PC-3 (cell line): ENCODE measurements at regions not wholly inside any gene's neighbourhood (a gene's known extent, or its start where the extent isn't known, plus 50 kb on each side); places are given as distances from the start of the nearest gene placed in this dataset.

ENCODE experiments used
- ATAC-seq: fragments of 200-7000 bp; cut with Tn5 transposase; 2 replicates; pipeline ENCODE4 v1.9.1; 2020; ENCODE audit warnings: mild to moderate bottlenecking, moderate library complexity
- BruUV-seq: library from RNA; stranded (reverse); fragments of 400-500 nt; replicated peaks from 2 replicates; lab custom pipeline; 2021; lab: Mats Ljungman, UMichigan
- CTCF ChIA-PET: fragments of 300-600 bp; sonication (Branson Sonifier 250); formaldehyde crosslinking; loops from one replicate; lab custom pipeline; 2022; ENCODE audit warnings: antibody characterized with exemption; lab: Charles Lee
- POLR2A ChIA-PET: fragments of 300-600 bp; sonication (Branson Sonifier 250); formaldehyde crosslinking; loops from one replicate; lab custom pipeline; 2022; ENCODE audit warnings: antibody characterized with exemption; ENCODE audit not compliant: unreplicated experiment; lab: Charles Lee
- DNase-seq: peaks from one replicate; pipeline ENCODE4 v3.0.0-alpha.2; 2015
- H2AFZ ChIP-seq: fragments of 300-600 bp; sonication (generic); 2 replicates; pipeline ENCODE4 v1.6.0; 2016; ENCODE audit warnings: antibody characterized with exemption, low read length
- H3F3A ChIP-seq: fragments of 300-600 bp; sonication (generic); one replicate; pipeline ENCODE4 v1.6.0; 2017; ENCODE audit warnings: antibody characterized with exemption, low read length, control low read depth, mild to moderate bottlenecking; ENCODE audit not compliant: unreplicated experiment
- H3K27ac ChIP-seq: fragments of 300-600 bp; sonication (generic); 2 replicates; pipeline ENCODE4 v1.5.1; 2016; ENCODE audit warnings: mild to moderate bottlenecking, low read length
- H3K27me3 ChIP-seq: fragments of 300-600 bp; sonication (generic); 2 replicates; pipeline ENCODE4 v1.6.1; 2016; ENCODE audit warnings: low read length, mixed read lengths
- H3K36me3 ChIP-seq: fragments of 300-600 bp; sonication (generic); 2 replicates; pipeline ENCODE4 v1.6.1; 2016; ENCODE audit warnings: low read depth, mixed run types, low read length, mixed read lengths
- H3K4me1 ChIP-seq: fragments of 300-600 bp; sonication (generic); 2 replicates; pipeline ENCODE4 v1.5.1; 2016; ENCODE audit warnings: low read length; ENCODE audit not compliant: insufficient read depth
- H3K4me2 ChIP-seq: fragments of 300-600 bp; sonication (generic); 2 replicates; pipeline ENCODE4 v1.6.0; 2016; ENCODE audit warnings: low read length
- H3K4me3 ChIP-seq: fragments of 300-600 bp; sonication (generic); 2 replicates; pipeline ENCODE4 v1.5.1; 2016; ENCODE audit warnings: mild to moderate bottlenecking, low read length, mixed read lengths
- H3K79me2 ChIP-seq: fragments of 300-600 bp; sonication (generic); 2 replicates; pipeline ENCODE4 v1.6.1; 2017; ENCODE audit warnings: low read length, mixed read lengths
- H3K9ac ChIP-seq: fragments of 300-600 bp; sonication (generic); 2 replicates; pipeline ENCODE4 v1.6.0; 2016; ENCODE audit warnings: mild to moderate bottlenecking, low read length
- H3K9me2 ChIP-seq: fragments of 300-600 bp; sonication (generic); replicated peaks from 2 replicates; pipeline ENCODE4 v1.6.1; 2016; ENCODE audit warnings: mixed run types, low read length, mixed read lengths
- H3K9me3 ChIP-seq: fragments of 300-600 bp; sonication (generic); 2 replicates; pipeline ENCODE4 v1.6.1; 2016; ENCODE audit warnings: low read length, mixed read lengths
- H4K20me1 ChIP-seq: fragments of 300-600 bp; sonication (generic); 2 replicates; pipeline ENCODE4 v1.6.1; 2016; ENCODE audit warnings: low read length, mixed read lengths
- EZH2 ChIP-seq: fragments of 300-600 bp; sonication (generic); IDR thresholded peaks from one replicate; pipeline ENCODE4 v1.6.1; 2017; ENCODE audit warnings: antibody characterized with exemption, mild to moderate bottlenecking, low read length; ENCODE audit not compliant: unreplicated experiment
- EZH2phosphoT487 ChIP-seq: fragments of 300-600 bp; sonication (generic); IDR thresholded peaks from 2 replicates; pipeline ENCODE4 v1.6.1; 2018; ENCODE audit warnings: mild to moderate bottlenecking, antibody characterized with exemption, low read length, borderline replicate concordance
- intact Hi-C: fragments of 100-400 bp; cut with micrococcal nuclease; formaldehyde crosslinking; loops from 2 replicates; pipeline ENCODE4 v1.9.0; 2023
- TF ChIP-seq, protein P1 (sequence below): fragments of 300-600 bp; sonication (generic); conservative IDR thresholded peaks from 2 replicates; pipeline ENCODE4 v1.5.1; 2017; ENCODE audit warnings: antibody characterized with exemption, low read depth, mild to moderate bottlenecking, low read length

DNA sequence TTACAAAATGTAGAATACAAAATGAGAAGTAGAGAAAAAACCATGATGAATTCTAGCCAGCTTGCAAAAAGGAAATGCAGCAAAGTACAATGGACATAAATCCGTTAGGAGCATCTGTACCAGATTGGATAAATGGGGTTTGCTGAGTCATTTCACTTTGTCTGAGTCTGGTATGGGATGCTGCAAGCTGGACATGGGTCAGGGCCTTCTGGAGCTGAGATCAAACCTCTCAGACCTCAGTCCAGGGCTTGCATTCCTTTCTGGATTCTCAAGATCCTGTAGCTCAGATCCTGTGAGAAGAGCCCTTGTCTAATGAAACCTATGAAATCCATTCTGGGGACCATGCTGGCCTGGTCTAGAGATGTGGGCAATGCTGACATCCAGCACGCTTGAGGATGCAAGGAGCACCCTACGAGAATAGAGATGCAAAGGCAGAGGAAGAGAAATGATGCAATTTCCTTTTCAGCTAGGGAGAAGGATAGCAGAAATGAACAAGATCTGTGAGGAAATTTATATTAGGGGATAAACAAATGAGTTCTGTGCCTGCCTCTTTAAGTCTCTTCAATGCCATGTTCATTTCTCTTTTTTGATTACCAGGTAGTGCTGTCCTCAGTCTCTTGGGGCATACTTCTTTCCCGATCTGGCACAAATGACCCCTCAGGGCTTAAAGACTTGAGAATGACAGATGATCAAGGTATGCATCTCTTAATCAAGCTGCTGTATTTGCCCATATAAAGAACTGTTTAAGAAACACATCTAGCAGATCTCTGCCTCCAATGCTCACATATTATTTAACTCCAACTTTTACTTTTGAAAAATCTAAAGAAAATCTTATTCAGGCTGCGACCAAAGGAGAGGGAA, 230.4 kb downstream of the MEIS1 start:
- DNase-seq (no peak), ATAC-seq (no peak)
- Histone ChIP-seq H3K36me3 (no peaks in the 10 kb centered on the region), H3K4me2 (no peak overlapping the region), H2AFZ (no peak overlapping the region), H3K4me3 (no peak overlapping the region), H3K9ac (no peak overlapping the region), H3F3A (no peaks in the 10 kb centered on the region), H3K9me3 (no peaks in the 10 kb centered on the region), H4K20me1 (no peaks in the 10 kb centered on the region), H3K79me2 (no peaks in the 10 kb centered on the region), H3K4me1 (no peaks in the 10 kb centered on the region), H3K9me2 (no peaks in the 10 kb centered on the region), H3K27me3 (peaks cover 8% of the 10 kb centered on the region; the same call in 1 of the 2 replicates), H3K27ac (no peak overlapping the region)
- TF ChIP-seq EZH2phosphoT487 (no peak), EZH2 (no peak)
- TF ChIP-seq, protein P1, sequence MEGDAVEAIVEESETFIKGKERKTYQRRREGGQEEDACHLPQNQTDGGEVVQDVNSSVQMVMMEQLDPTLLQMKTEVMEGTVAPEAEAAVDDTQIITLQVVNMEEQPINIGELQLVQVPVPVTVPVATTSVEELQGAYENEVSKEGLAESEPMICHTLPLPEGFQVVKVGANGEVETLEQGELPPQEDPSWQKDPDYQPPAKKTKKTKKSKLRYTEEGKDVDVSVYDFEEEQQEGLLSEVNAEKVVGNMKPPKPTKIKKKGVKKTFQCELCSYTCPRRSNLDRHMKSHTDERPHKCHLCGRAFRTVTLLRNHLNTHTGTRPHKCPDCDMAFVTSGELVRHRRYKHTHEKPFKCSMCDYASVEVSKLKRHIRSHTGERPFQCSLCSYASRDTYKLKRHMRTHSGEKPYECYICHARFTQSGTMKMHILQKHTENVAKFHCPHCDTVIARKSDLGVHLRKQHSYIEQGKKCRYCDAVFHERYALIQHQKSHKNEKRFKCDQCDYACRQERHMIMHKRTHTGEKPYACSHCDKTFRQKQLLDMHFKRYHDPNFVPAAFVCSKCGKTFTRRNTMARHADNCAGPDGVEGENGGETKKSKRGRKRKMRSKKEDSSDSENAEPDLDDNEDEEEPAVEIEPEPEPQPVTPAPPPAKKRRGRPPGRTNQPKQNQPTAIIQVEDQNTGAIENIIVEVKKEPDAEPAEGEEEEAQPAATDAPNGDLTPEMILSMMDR: no peak
- POLR2A ChIA-PET: no interaction called here
- CTCF ChIA-PET: no interaction called here
- intact Hi-C loops: no loop called here
- no TSS peak for BruUV-seq

DNA sequence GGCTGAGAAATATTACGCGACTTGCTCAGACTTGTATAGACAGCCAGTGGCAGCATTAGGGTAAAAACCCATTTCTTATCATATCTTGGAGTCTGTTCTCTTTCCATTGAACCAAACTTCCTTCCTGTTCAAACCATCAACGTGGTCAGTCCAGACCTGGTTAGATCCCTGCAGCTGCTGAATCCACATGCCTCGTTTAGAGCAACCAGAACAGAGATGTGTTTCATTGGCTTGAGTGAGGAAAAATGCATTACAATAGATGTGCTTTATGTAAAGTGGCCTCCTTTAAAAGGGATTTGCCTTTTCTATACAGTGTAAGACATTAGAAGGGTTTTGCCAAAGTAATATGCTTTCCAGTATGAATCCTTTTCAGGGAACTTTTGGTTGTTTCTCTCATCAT, 232.4 kb downstream of the MEIS1 start:
- no peak for TF ChIP-seq EZH2
- TF ChIP-seq EZH2phosphoT487: no peak
- TF ChIP-seq, protein P1: no peak
- no peak for DNase-seq

DNA sequence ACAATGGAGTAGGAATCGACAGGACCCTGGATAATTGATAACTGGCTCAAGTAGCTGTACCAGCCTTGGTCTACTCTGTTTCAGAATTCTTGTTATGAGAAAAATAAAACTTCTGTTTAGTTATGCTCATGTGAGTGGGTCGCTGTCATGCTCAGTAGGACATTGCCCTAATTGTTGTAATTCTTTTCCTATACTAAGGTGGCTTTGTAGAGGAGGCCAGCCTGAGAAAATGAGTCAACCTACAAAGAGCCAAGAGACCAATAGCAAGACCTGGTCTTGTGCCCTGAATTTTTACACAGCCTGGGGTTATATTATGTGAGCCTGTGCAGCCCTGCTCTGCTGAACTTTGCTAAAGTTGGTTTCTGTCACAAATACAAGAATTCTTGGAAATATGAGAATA, 238.4 kb downstream of the MEIS1 start:
- ATAC-seq: no peak
- no peak overlapping the region for H3K9ac ChIP-seq

More for the DNA sequence above, 232.4 kb downstream of the MEIS1 start:
- H3K36me3 ChIP-seq: no peaks in the 10 kb centered on the region
- intact Hi-C loops: no loop called here
- POLR2A ChIA-PET: no interaction called here
- no peak overlapping the region for H3K27ac ChIP-seq
- CTCF ChIA-PET: no interaction called here
- no peaks in the 10 kb centered on the region for H3K9me2 ChIP-seq
- no peaks in the 10 kb centered on the region for H4K20me1 ChIP-seq
- no peak overlapping the region for H3K9ac ChIP-seq
- H3K4me3 ChIP-seq: no peak overlapping the region
- H2AFZ ChIP-seq: no peak overlapping the region
- no peaks in the 10 kb centered on the region for H3K4me1 ChIP-seq
- H3K79me2 ChIP-seq: no peaks in the 10 kb centered on the region
- H3K4me2 ChIP-seq: no peak overlapping the region
- no peaks in the 10 kb centered on the region for H3F3A ChIP-seq
- BruUV-seq: no TSS peak
- no peak for ATAC-seq
- H3K27me3 ChIP-seq: peaks cover 11% of the 10 kb centered on the region; the same call in 1 of the 2 replicates
- H3K9me3 ChIP-seq: no peaks in the 10 kb centered on the region

More for the DNA sequence above, 238.4 kb downstream of the MEIS1 start:
- DNase-seq: no peak
- no peaks in the 10 kb centered on the region for H4K20me1 ChIP-seq
- no peaks in the 10 kb centered on the region for H3K79me2 ChIP-seq
- H3K9me2 ChIP-seq: no peaks in the 10 kb centered on the region
- no peak overlapping the region for H2AFZ ChIP-seq
- intact Hi-C loops: no loop called here
- H3K36me3 ChIP-seq: no peaks in the 10 kb centered on the region
- peaks cover 33% of the 10 kb centered on the region; the same call in 1 of the 2 replicates for H3K27me3 ChIP-seq
- no peaks in the 10 kb centered on the region for H3K4me1 ChIP-seq
- CTCF ChIA-PET: no interaction called here
- POLR2A ChIA-PET: no interaction called here
- BruUV-seq: no TSS peak
- H3K9me3 ChIP-seq: no peaks in the 10 kb centered on the region
- H3K27ac ChIP-seq: no peak overlapping the region
- TF ChIP-seq EZH2phosphoT487: no peak
- TF ChIP-seq, protein P1: no peak
- TF ChIP-seq EZH2: no peak
- H3F3A ChIP-seq: no peaks in the 10 kb centered on the region
- no peak overlapping the region for H3K4me3 ChIP-seq
- no peak overlapping the region for H3K4me2 ChIP-seq
